Fibroblast of pulmonary artery (primary cell): ENCODE measurements at regions not wholly inside any gene's neighbourhood (a gene's known extent, or its start where the extent isn't known, plus 50 kb on each side); places are given as distances from the start of the nearest gene placed in this dataset.
A peak's percentile ranks its signal among the peaks of the same experiment; 100 is the strongest.

ENCODE experiments used
- DNase-seq: peaks from one replicate; pipeline ENCODE4 v3.0.0-alpha.2; 2010; ENCODE audit warnings: low read depth
- H3K4me3 ChIP-seq: replicated peaks from 2 replicates; pipeline ENCODE4 v1.5.1; 2011; ENCODE audit warnings: low read depth, mild to moderate bottlenecking, control low read depth, low read length, moderate library complexity
- CTCF ChIP-seq: IDR thresholded peaks from 2 replicates; pipeline ENCODE4 v1.5.1; 2011; ENCODE audit warnings: mild to moderate bottlenecking, control low read depth, low read length, inconsistent platforms; ENCODE audit errors: missing control alignments

GRCh38 chr10:20993389-20993788, 96.3 kb upstream of the NEBL start:
- no peak overlapping the region for H3K4me3 ChIP-seq
- no peak for DNase-seq
- no peak for TF ChIP-seq CTCF

GRCh38 chr10:20991526-20991925, 94.4 kb upstream of the NEBL start:
- no peak for TF ChIP-seq CTCF
- H3K4me3 ChIP-seq: no peak overlapping the region
- no peak for DNase-seq

- no peak overlapping the region for H3K4me3 ChIP-seq
- TF ChIP-seq CTCF: no peak
- DNase-seq: peak; percentile 48
Measured at GRCh38 chr10:20990604-20991003, 93.5 kb upstream of the NEBL start.

- no peak for TF ChIP-seq CTCF
Measured at GRCh38 chr10:20988357-20988983, 91.4 kb upstream of the NEBL start.

GRCh38 chr10:20986049-20986448, 88.9 kb upstream of the NEBL start:
- DNase-seq: peak; percentile 48
- TF ChIP-seq CTCF: no peak
- no peak overlapping the region for H3K4me3 ChIP-seq

More at GRCh38 chr10:20988357-20988983, 91.4 kb upstream of the NEBL start:
- H3K4me3 ChIP-seq: no peak overlapping the region
- peak; percentile 70 for DNase-seq

GRCh38 chr10:20984662-20985061, 87.6 kb upstream of the NEBL start:
- no peak overlapping the region for H3K4me3 ChIP-seq
- DNase-seq: no peak
- TF ChIP-seq CTCF: no peak

- TF ChIP-seq CTCF: no peak
- no peak for DNase-seq
Measured at GRCh38 chr10:20981419-20981953, 84.4 kb upstream of the NEBL start.

More at GRCh38 chr10:20981419-20981953, 84.4 kb upstream of the NEBL start:
- H3K4me3 ChIP-seq: no peak overlapping the region
